PC-3 (cell line): ENCODE measurements at regions not wholly inside any gene's neighbourhood (a gene's known extent, or its start where the extent isn't known, plus 50 kb on each side); places are given as distances from the start of the nearest gene placed in this dataset.

Experiments
- ATAC-seq: fragments of 200-7000 bp; cut with Tn5 transposase; 2 replicates; pipeline ENCODE4 v1.9.1; 2020; ENCODE audit warnings: mild to moderate bottlenecking, moderate library complexity
- BruUV-seq: library from RNA; stranded (reverse); fragments of 400-500 nt; replicated peaks from 2 replicates; lab custom pipeline; 2021; lab: Mats Ljungman, UMichigan
- CTCF ChIA-PET: fragments of 300-600 bp; sonication (Branson Sonifier 250); formaldehyde crosslinking; loops from one replicate; lab custom pipeline; 2022; ENCODE audit warnings: antibody characterized with exemption; lab: Charles Lee
- POLR2A ChIA-PET: fragments of 300-600 bp; sonication (Branson Sonifier 250); formaldehyde crosslinking; loops from one replicate; lab custom pipeline; 2022; ENCODE audit warnings: antibody characterized with exemption; ENCODE audit not compliant: unreplicated experiment; lab: Charles Lee
- DNase-seq: peaks from one replicate; pipeline ENCODE4 v3.0.0-alpha.2; 2015
- H2AFZ ChIP-seq: fragments of 300-600 bp; sonication (generic); 2 replicates; pipeline ENCODE4 v1.6.0; 2016; ENCODE audit warnings: antibody characterized with exemption, low read length
- H3F3A ChIP-seq: fragments of 300-600 bp; sonication (generic); one replicate; pipeline ENCODE4 v1.6.0; 2017; ENCODE audit warnings: antibody characterized with exemption, low read length, control low read depth, mild to moderate bottlenecking; ENCODE audit not compliant: unreplicated experiment
- H3K27ac ChIP-seq: fragments of 300-600 bp; sonication (generic); 2 replicates; pipeline ENCODE4 v1.5.1; 2016; ENCODE audit warnings: mild to moderate bottlenecking, low read length
- H3K27me3 ChIP-seq: fragments of 300-600 bp; sonication (generic); 2 replicates; pipeline ENCODE4 v1.6.1; 2016; ENCODE audit warnings: low read length, mixed read lengths
- H3K36me3 ChIP-seq: fragments of 300-600 bp; sonication (generic); 2 replicates; pipeline ENCODE4 v1.6.1; 2016; ENCODE audit warnings: low read depth, mixed run types, low read length, mixed read lengths
- H3K4me1 ChIP-seq: fragments of 300-600 bp; sonication (generic); 2 replicates; pipeline ENCODE4 v1.5.1; 2016; ENCODE audit warnings: low read length; ENCODE audit not compliant: insufficient read depth
- H3K4me2 ChIP-seq: fragments of 300-600 bp; sonication (generic); 2 replicates; pipeline ENCODE4 v1.6.0; 2016; ENCODE audit warnings: low read length
- H3K4me3 ChIP-seq: fragments of 300-600 bp; sonication (generic); 2 replicates; pipeline ENCODE4 v1.5.1; 2016; ENCODE audit warnings: mild to moderate bottlenecking, low read length, mixed read lengths
- H3K79me2 ChIP-seq: fragments of 300-600 bp; sonication (generic); 2 replicates; pipeline ENCODE4 v1.6.1; 2017; ENCODE audit warnings: low read length, mixed read lengths
- H3K9ac ChIP-seq: fragments of 300-600 bp; sonication (generic); 2 replicates; pipeline ENCODE4 v1.6.0; 2016; ENCODE audit warnings: mild to moderate bottlenecking, low read length
- H3K9me2 ChIP-seq: fragments of 300-600 bp; sonication (generic); replicated peaks from 2 replicates; pipeline ENCODE4 v1.6.1; 2016; ENCODE audit warnings: mixed run types, low read length, mixed read lengths
- H3K9me3 ChIP-seq: fragments of 300-600 bp; sonication (generic); 2 replicates; pipeline ENCODE4 v1.6.1; 2016; ENCODE audit warnings: low read length, mixed read lengths
- H4K20me1 ChIP-seq: fragments of 300-600 bp; sonication (generic); 2 replicates; pipeline ENCODE4 v1.6.1; 2016; ENCODE audit warnings: low read length, mixed read lengths
- CTCF ChIP-seq: fragments of 300-600 bp; sonication (generic); conservative IDR thresholded peaks from 2 replicates; pipeline ENCODE4 v1.5.1; 2017; ENCODE audit warnings: antibody characterized with exemption, low read depth, mild to moderate bottlenecking, low read length
- EZH2 ChIP-seq: fragments of 300-600 bp; sonication (generic); IDR thresholded peaks from one replicate; pipeline ENCODE4 v1.6.1; 2017; ENCODE audit warnings: antibody characterized with exemption, mild to moderate bottlenecking, low read length; ENCODE audit not compliant: unreplicated experiment
- EZH2phosphoT487 ChIP-seq: fragments of 300-600 bp; sonication (generic); IDR thresholded peaks from 2 replicates; pipeline ENCODE4 v1.6.1; 2018; ENCODE audit warnings: mild to moderate bottlenecking, antibody characterized with exemption, low read length, borderline replicate concordance
- intact Hi-C: fragments of 100-400 bp; cut with micrococcal nuclease; formaldehyde crosslinking; loops from 2 replicates; pipeline ENCODE4 v1.9.0; 2023

GRCh38 chrX:84747516-84747915 lies 245.3 kb upstream of the HDX start:
- Histone ChIP-seq H3K4me1 (no peaks in the 10 kb centered on the region), H4K20me1 (no peaks in the 10 kb centered on the region), H3K9ac (no peak overlapping the region), H2AFZ (no peak overlapping the region), H3K27me3 (no peaks in the 10 kb centered on the region), H3F3A (no peaks in the 10 kb centered on the region), H3K4me3 (no peak overlapping the region), H3K9me3 (no peaks in the 10 kb centered on the region), H3K4me2 (no peak overlapping the region), H3K79me2 (no peaks in the 10 kb centered on the region), H3K27ac (no peak overlapping the region), H3K9me2 (no peaks in the 10 kb centered on the region), H3K36me3 (no peaks in the 10 kb centered on the region)
- ChIA-PET CTCF (no interaction called here), POLR2A (no interaction called here)
- no peak for ATAC-seq
- TF ChIP-seq EZH2 (no peak), CTCF (no peak), EZH2phosphoT487 (no peak)
- intact Hi-C loops, result no loop called here
- DNase-seq, result no peak
- BruUV-seq, result no TSS peak

GRCh38 chrX:84748965-84749656 lies 246.9 kb upstream of the HDX start:
- Histone ChIP-seq H3K9me3 (no peaks in the 10 kb centered on the region), H3K79me2 (no peaks in the 10 kb centered on the region), H3K4me2 (no peak overlapping the region), H2AFZ (no peak overlapping the region), H3K36me3 (no peaks in the 10 kb centered on the region), H3K4me3 (no peak overlapping the region), H3K27ac (no peak overlapping the region), H4K20me1 (no peaks in the 10 kb centered on the region), H3K4me1 (no peaks in the 10 kb centered on the region), H3K9ac (no peak overlapping the region), H3K27me3 (no peaks in the 10 kb centered on the region), H3K9me2 (no peaks in the 10 kb centered on the region), H3F3A (no peaks in the 10 kb centered on the region)
- DNase-seq, result no peak
- CTCF ChIA-PET, result no interaction called here
- intact Hi-C loops, result no loop called here
- no peak for TF ChIP-seq EZH2phosphoT487
- TF ChIP-seq CTCF, result no peak
- TF ChIP-seq EZH2, result no peak
- no TSS peak for BruUV-seq
- no peak for ATAC-seq
- POLR2A ChIA-PET, result no interaction called here

GRCh38 chrX:84760560-84760959 lies 243.1 kb upstream of the APOOL start:
- ChIA-PET POLR2A (no interaction called here), CTCF (no interaction called here)
- Histone ChIP-seq H3K4me2 (no peak overlapping the region), H4K20me1 (no peaks in the 10 kb centered on the region), H3F3A (no peaks in the 10 kb centered on the region), H3K27ac (no peak overlapping the region), H3K4me3 (no peak overlapping the region), H3K4me1 (no peaks in the 10 kb centered on the region), H3K79me2 (no peaks in the 10 kb centered on the region), H3K36me3 (no peaks in the 10 kb centered on the region), H3K27me3 (no peaks in the 10 kb centered on the region), H2AFZ (no peak overlapping the region), H3K9me3 (no peaks in the 10 kb centered on the region), H3K9ac (no peak overlapping the region), H3K9me2 (no peaks in the 10 kb centered on the region)
- no TSS peak for BruUV-seq
- TF ChIP-seq EZH2, result no peak
- TF ChIP-seq CTCF, result no peak
- no peak for TF ChIP-seq EZH2phosphoT487
- ATAC-seq, result no peak
- DNase-seq, result no peak
- intact Hi-C loops, result no loop called here
